ENCODE measurements at regions not wholly inside any gene's neighbourhood (a gene's known extent, or its start where the extent isn't known, plus 50 kb on each side); places are given as distances from the start of the nearest gene placed in this dataset.
"Not testable (repeated sequence)": the region's sequence is repeated elsewhere in the genome, so short reads cannot be mapped to it uniquely, and the experiment has no call there.

DNA sequence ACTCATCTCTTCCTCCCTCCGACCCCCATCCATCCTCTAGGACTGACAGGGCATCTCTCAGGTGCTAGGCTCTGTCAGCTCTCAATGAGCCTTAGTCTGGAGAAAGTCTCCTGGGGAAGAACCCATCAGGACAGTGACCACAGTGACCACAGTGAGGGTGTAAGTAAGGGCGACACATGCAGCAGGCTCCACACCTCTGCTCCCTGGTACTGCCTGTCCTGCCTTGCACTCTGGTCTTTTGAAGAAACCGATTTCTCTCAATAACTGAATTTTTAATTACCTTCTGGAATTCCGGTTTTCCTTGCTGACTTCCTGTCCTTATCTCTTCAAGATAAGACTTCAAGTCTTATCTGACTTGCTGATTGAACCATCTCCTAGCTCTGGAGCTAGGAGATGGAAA is 190.2 kb downstream of the ACTR3B start:
- no peak for DNase-seq

GRCh38 chr7:152956006-152956405 is 196.5 kb downstream of the ACTR3B start:
- DNase-seq = no peak

DNA sequence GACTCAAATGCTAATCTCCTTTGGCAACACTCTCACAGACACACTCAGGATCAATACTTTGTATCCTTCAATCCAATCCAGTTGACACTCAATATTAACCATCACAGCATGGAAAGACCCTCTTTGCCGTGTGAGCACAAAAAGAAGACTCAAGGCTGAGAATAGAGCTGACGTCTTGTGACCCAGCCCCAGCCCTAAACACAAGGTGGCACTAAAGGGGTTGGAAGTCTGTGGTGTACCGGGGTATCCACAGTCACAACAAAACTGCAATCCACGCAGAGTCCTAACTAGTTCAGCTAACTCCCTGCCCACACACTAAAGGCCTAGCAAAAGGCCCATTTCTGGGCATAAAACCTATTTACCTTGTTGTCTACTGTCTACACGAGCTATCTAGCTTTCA is 200.1 kb downstream of the ACTR3B start:
- DNase-seq = no peak

DNA sequence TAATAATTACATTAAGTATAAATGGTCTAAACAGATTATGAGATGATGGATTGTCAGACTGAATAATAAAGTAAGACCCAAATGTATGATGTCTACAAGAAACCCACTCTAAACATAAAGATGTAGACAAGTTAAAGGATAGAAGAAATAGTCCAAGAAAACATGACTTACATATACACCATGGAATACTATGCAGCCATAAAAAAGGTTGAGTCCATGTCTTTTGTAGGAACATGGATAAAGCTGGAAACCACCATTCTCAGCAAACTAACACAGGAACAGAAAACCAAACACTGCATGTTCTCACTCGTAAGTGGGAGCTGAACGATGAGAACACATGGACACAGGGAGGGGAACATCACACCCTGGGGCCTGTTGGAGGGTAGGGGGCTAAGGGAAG is 202.2 kb downstream of the ACTR3B start:
- DNase-seq = not testable (repeated sequence)

DNA sequence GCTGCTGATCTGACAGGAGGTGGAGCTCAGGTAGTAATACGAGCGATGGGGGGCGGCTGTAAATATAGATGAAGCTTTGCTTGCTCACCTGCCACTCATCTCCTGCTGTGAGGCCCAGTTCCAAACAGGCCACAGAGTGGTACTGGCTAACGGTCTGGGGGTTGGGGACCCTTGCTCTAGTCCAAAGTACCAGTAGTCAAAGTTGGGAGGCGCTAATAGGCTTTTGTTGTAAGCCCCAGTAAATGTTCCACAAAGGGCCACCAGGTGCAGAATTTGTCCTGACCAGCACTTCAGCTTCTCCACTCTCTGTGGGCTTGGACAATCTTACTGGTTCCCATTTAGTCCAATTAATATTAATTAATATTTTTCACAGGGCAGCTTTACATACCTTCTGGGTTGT is 206.6 kb downstream of the ACTR3B start:
- DNase-seq = no peak

GRCh38 chr7:152967958-152968357 is 208.4 kb downstream of the ACTR3B start:
- no peak for DNase-seq

GRCh38 chr7:152968514-152968913 is 209.0 kb downstream of the ACTR3B start:
- DNase-seq = no peak

DNA sequence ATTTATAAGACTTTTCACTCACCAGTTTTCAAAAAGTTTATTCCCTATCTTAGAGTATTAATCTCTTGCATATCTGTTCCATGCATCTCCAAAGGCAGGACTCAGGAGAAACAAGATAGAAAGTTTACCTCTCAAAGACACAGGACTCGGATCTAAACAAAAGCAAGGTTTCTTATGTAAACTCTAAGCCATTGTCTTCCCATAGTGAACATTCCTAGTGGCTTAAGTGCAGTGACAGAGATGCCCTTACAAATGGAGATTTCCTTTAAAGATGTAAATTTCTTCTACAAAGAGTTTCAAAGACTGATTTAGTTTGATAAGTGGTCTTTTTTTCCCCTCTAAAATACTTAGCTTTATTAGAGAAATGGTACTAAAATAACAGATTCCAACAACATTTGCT is 209.8 kb downstream of the ACTR3B start:
- no peak for DNase-seq

GRCh38 chr7:152969839-152970238 is 210.3 kb downstream of the ACTR3B start:
- DNase-seq = no peak

DNA sequence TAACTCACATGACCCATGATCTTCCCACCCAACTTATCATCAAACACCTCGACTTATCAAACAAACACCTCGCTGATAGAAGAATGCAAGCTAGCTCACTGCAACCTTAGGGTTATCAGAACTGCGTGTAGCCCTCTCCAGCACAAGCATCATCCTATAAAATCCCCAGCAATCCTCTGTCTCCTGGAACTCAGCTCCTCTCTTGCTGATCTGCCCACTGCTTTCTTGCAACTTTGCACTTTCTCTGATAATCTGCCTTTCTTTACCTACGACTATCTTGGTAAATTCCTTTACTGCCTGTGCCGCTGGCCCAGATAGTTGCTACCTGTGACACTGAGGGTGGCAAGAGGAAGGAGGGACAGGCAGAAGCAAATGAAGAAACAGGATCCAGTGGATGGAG is 210.9 kb downstream of the ACTR3B start:
- no peak for DNase-seq

- DNase-seq = no peak
Measured at GRCh38 chr7:152974577-152974976, 215.0 kb downstream of the ACTR3B start.

DNA sequence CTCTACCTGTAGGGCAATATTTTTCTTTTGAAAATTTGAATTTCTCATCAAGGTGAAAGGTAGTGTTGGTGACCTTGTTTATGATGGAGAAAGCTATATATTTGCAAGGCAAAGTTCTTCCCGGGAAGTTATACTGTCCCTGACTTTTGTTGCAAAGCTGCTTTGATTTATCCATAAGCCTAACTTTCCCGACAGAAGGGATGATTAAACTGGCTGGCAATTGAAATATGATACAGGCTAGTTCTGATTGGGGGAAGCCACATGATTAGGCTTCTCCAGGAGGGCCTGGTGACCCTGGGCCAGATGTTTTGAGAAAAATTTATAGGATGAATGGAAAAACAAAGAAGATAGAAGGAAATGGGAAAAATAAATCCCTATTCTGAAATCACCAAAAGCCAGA is 215.5 kb downstream of the ACTR3B start:
- DNase-seq = no peak

GRCh38 chr7:152979376-152979775 is 219.8 kb downstream of the ACTR3B start:
- no peak for DNase-seq

DNA sequence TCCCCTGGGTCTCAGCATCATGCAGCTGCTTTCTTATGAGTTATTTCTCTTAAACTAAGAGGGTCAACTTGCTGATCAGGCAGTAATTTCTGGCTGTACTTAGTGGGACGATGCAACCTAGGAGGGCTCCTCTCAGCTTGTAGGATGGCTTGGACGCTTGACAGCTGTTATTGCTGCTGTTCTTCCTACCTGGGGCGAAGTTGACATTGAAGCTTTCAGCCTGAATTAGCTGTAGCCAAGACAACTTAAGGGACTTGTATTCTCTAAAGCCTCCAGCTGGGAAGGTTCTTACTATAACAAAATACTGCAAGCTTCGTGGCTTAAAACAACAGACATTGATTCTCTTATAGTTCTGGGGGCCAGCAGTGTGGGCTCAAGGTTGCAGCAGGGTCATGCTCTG is 224.9 kb downstream of the ACTR3B start:
- no peak for DNase-seq

GRCh38 chr7:152986376-152986775 is 226.8 kb downstream of the ACTR3B start:
- DNase-seq = no peak

DNA sequence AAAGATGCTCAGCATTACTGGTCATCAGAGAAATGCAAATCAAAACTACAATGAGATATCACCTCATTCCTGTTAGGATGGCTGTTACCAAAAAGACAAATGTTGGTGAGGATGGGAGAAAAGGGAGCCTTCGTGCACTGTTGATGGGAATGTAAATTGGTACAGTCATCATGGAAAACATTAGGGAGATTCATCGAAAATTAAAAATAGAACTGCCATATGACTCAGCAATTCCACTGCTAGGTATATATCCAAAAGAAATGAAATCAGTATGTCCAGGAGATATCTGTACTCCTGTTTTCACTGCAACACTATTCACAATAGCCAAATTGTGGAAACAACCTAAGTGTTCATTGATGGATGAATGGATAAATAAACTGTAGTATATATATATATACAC is 228.1 kb downstream of the ACTR3B start:
- DNase-seq = no peak

DNA sequence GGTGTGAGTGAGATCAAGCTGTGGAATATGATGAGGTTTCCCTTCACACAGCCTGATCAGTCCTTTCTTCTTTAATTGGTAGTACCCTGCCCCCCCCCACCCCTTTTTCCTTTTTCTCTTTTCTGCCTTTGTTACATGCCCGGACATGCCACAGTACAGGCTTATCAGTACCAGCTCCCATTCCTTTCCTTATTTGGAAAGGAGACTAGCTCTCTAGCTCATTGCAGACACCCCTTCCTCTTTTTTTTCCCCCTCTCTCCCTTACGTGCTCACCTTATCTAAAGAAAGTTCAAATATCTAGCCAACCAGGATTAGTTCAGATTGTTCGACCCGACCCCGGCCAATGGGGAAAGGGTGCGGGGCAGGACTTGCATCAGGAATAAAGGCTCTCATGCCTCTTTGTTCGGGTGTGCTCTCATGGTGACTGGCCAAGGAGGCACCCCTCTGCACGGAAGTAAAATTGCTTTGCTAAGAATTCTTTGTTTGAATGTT is 230.4 kb downstream of the ACTR3B start:
- DNase-seq = no peak

- no peak for DNase-seq
Measured at GRCh38 chr7:152998420-152998819, 238.9 kb downstream of the ACTR3B start.

DNA sequence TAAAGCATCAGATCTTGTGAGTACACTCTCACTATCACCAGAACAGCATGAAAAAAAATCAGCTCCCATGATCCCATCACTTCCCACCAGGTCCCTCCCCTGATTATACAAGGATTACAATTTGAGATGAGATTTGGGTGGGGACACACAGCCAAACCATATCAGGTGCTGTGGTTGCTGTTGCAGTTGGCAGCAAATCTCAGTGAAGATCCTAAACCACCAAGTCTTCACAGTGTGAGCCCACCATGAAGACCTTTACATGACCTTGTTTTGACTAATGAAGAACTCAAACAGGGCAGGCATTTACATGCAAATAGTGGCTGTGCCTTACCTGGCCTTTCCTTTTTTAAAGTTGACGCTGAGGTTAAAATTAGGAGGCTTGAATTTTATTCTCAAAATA is 242.6 kb downstream of the ACTR3B start:
- DNase-seq = no peak

- no peak for DNase-seq
Measured at GRCh38 chr7:153002572-153002971, 243.0 kb downstream of the ACTR3B start.

DNA sequence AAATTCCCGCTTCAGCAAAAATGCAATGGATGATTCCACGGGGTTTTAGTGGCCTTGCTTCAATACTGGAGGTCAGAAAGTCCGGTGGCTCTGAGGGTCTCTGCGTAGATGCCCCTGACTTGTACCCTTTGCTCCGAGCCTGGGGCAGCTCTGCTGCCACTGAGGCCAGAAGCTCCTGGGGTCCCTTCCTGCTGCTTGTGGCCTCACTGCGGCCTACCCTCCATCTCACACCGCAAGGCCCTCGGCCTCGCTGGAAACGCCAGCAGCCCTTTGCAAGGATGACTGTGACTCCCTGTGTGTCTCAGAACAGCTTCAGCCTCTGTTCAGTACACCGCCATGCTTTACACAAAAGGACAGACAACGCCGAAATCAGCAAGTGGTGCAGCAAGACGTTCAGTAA is 244.8 kb downstream of the ACTR3B start:
- no peak for DNase-seq

GRCh38 chr7:153005750-153006435 is 246.3 kb downstream of the ACTR3B start:
- DNase-seq = no peak

- DNase-seq = no peak
Measured at GRCh38 chr7:153006452-153006851, 246.9 kb downstream of the ACTR3B start.

GRCh38 chr7:153006911-153007310 is 247.4 kb downstream of the ACTR3B start:
- no peak for DNase-seq

DNA sequence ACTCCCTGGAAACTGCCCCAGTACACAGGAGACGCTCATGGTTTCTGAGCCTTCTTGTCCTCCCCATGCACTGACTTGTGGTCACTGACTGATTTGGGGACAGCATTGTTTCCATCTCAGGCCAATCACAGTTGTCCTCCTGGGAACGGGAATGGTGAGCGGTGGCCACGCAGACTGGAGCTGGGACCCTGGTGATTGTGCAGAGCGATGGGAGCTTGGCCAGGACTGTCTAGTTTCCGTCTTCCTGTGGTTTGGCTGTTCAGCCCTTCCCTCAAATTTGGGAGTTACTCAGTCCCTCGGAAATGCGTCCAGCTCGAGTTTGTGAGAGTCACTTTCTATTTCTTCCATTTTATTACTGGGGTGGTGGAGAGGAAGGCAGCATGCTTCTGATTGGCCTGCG is 250.9 kb downstream of the ACTR3B start:
- no peak for DNase-seq

All from inflammatory macrophage (primary cell).